Astrocyte (in vitro differentiated cells and primary cell): ENCODE measurements at regions not wholly inside any gene's neighbourhood (a gene's known extent, or its start where the extent isn't known, plus 50 kb on each side); places are given as distances from the start of the nearest gene placed in this dataset.

Experiments
- DNase-seq: peaks from one replicate; pipeline ENCODE4 v3.0.0-alpha.2; 2010; ENCODE audit warnings: low read depth
- FAIRE-seq: peaks from 2 replicates; lab custom pipeline; 2011; peaks lifted over from hg19 to GRCh38; lab: Jason Lieb, UNC
- H2AFZ ChIP-seq: 2 replicates; pipeline ENCODE4 v1.6.0; 2012; ENCODE audit warnings: low read depth, low read length, inconsistent platforms
- H3K27ac ChIP-seq: 2 replicates; pipeline ENCODE4 v1.5.1; 2011; ENCODE audit warnings: low read depth, low read length, inconsistent platforms
- H3K27me3 ChIP-seq: 2 replicates; pipeline ENCODE4 v1.6.0; 2011; ENCODE audit warnings: low read length, inconsistent platforms; ENCODE audit not compliant: insufficient read depth
- H3K36me3 ChIP-seq: 2 replicates; pipeline ENCODE4 v1.5.1; 2011; ENCODE audit warnings: low read length, inconsistent platforms; ENCODE audit not compliant: insufficient read depth
- H3K4me1 ChIP-seq: 2 replicates; pipeline ENCODE4 v1.5.1; 2011; ENCODE audit warnings: low read length, inconsistent platforms; ENCODE audit not compliant: insufficient read depth
- H3K4me2 ChIP-seq: 2 replicates; pipeline ENCODE4 v1.6.0; 2012; ENCODE audit warnings: low read length, inconsistent platforms
- H3K4me3 ChIP-seq: 2 replicates; pipeline ENCODE4 v1.5.1; 2011; ENCODE audit warnings: low read depth, mild to moderate bottlenecking, low read length, inconsistent platforms; ENCODE audit not compliant: insufficient read depth
- H3K79me2 ChIP-seq: 2 replicates; pipeline ENCODE4 v1.6.0; 2012; ENCODE audit warnings: mild to moderate bottlenecking, low read length, inconsistent platforms; ENCODE audit not compliant: insufficient read depth
- H3K9ac ChIP-seq: 2 replicates; pipeline ENCODE4 v1.6.0; 2012; ENCODE audit warnings: mild to moderate bottlenecking, low read length, inconsistent platforms
- H3K9me3 ChIP-seq: 2 replicates; pipeline ENCODE4 v1.5.1; 2012; ENCODE audit warnings: low read depth, mild to moderate bottlenecking, low read length, inconsistent platforms; ENCODE audit not compliant: insufficient read depth
- H4K20me1 ChIP-seq: 2 replicates; pipeline ENCODE4 v1.6.0; 2012; ENCODE audit warnings: low read length, inconsistent platforms; ENCODE audit not compliant: insufficient read depth
- H3K27ac Mint-ChIP-seq: one replicate; pipeline ENCODE4 v1.8.0; 2021; ENCODE audit warnings: mild to moderate bottlenecking, mixed read lengths; ENCODE audit not compliant: unreplicated experiment
- H3K27me3 Mint-ChIP-seq: one replicate; pipeline ENCODE4 v1.8.0; 2021; ENCODE audit warnings: low read depth, mixed read lengths; ENCODE audit not compliant: unreplicated experiment
- H3K36me3 Mint-ChIP-seq: one replicate; pipeline ENCODE4 v1.8.0; 2021; ENCODE audit warnings: low read depth, mixed read lengths; ENCODE audit not compliant: unreplicated experiment
- H3K4me1 Mint-ChIP-seq: one replicate; pipeline ENCODE4 v1.8.0; 2021; ENCODE audit warnings: low read depth, mixed read lengths; ENCODE audit not compliant: unreplicated experiment
- H3K4me3 Mint-ChIP-seq: one replicate; pipeline ENCODE4 v1.8.0; 2021; ENCODE audit warnings: mild to moderate bottlenecking, moderate library complexity, mixed read lengths; ENCODE audit not compliant: unreplicated experiment
- H3K9me3 Mint-ChIP-seq: one replicate; pipeline ENCODE4 v1.8.0; 2021; ENCODE audit warnings: mild to moderate bottlenecking, mixed read lengths; ENCODE audit not compliant: unreplicated experiment
- EZH2 ChIP-seq: IDR thresholded peaks from 2 replicates; pipeline ENCODE4 v1.6.1; 2012; ENCODE audit warnings: mild to moderate bottlenecking, low read length, inconsistent platforms; ENCODE audit not compliant: insufficient read depth
- TF ChIP-seq, protein P1 (sequence below): IDR thresholded peaks from 2 replicates; pipeline ENCODE4 v1.5.1; 2011; ENCODE audit warnings: low read depth, mild to moderate bottlenecking, inconsistent platforms, low read length, moderate library complexity; ENCODE audit not compliant: insufficient read depth

DNA sequence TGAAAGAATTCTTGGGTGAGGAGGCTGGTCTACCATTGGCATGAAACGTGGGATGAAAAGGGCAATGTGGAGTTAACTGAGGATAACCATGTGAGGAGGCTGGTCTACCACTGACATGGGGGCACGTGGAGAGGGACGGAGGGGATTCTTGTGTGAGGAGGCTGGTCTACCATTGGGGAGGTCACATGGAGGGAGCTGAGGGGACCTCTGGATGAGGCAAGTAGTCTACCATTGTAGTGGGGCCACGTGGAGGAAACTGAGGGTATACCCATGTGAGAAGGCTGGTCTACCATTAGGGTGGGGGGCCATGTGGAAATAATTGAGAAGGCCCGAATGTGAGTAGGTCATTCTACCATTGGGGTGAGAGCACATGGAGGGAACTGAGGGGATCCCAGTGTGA lies 154.1 kb downstream of the FBLN2 start:
- Histone ChIP-seq H3K4me2 (no peak overlapping the region), H3K79me2 (no peaks in the 10 kb centered on the region), H3K9me3 (no peaks in the 10 kb centered on the region), H3K27me3 (no peaks in the 10 kb centered on the region), H4K20me1 (no peaks in the 10 kb centered on the region), H3K4me1 (no peaks in the 10 kb centered on the region), H3K27ac (no peak overlapping the region), H3K9ac (no peak overlapping the region), H3K4me3 (no peak overlapping the region), H2AFZ (no peak overlapping the region), H3K36me3 (no peaks in the 10 kb centered on the region)
- peaks cover 54% of the 10 kb centered on the region for H3K27me3 Mint-ChIP-seq
- H3K36me3 Mint-ChIP-seq, result peaks cover 3% of the 10 kb centered on the region
- H3K4me3 Mint-ChIP-seq, result no peak overlapping the region
- TF ChIP-seq, protein P1, sequence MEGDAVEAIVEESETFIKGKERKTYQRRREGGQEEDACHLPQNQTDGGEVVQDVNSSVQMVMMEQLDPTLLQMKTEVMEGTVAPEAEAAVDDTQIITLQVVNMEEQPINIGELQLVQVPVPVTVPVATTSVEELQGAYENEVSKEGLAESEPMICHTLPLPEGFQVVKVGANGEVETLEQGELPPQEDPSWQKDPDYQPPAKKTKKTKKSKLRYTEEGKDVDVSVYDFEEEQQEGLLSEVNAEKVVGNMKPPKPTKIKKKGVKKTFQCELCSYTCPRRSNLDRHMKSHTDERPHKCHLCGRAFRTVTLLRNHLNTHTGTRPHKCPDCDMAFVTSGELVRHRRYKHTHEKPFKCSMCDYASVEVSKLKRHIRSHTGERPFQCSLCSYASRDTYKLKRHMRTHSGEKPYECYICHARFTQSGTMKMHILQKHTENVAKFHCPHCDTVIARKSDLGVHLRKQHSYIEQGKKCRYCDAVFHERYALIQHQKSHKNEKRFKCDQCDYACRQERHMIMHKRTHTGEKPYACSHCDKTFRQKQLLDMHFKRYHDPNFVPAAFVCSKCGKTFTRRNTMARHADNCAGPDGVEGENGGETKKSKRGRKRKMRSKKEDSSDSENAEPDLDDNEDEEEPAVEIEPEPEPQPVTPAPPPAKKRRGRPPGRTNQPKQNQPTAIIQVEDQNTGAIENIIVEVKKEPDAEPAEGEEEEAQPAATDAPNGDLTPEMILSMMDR, result no peak
- no peak for TF ChIP-seq EZH2
- H3K4me1 Mint-ChIP-seq, result no peaks in the 10 kb centered on the region
- peaks cover 33% of the 10 kb centered on the region for H3K9me3 Mint-ChIP-seq
- FAIRE-seq (no peak), DNase-seq (no peak)
- H3K27ac Mint-ChIP-seq, result no peak overlapping the region

DNA sequence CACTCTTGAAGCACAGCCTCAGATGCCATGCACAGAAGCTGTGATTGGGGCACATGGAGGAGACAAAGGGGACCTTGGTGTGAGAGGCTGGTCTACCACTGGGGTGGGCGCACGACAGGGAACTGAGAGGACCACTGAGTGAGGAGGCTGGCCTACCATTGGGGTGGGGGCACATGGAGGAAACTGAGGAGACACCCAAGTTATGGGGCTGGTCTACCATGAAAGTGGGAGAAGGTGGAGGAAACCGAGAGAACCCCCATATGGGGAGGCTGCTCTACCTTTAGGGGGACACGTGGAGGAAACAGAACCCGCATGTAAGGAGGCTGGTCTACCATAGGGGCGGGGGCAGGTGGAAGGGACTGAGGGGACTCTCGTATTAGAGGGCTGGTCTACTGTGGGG lies 153.4 kb downstream of the FBLN2 start:
- H4K20me1 ChIP-seq, result no peaks in the 10 kb centered on the region
- H3K9me3 ChIP-seq, result no peaks in the 10 kb centered on the region
- no peak overlapping the region for H3K4me3 ChIP-seq
- TF ChIP-seq EZH2, result no peak
- TF ChIP-seq, protein P1, result no peak
- Mint-ChIP-seq H3K27ac (no peak overlapping the region), H3K9me3 (peaks cover 26% of the 10 kb centered on the region), H3K4me3 (no peak overlapping the region), H3K27me3 (peaks cover 54% of the 10 kb centered on the region), H3K36me3 (peaks cover 3% of the 10 kb centered on the region), H3K4me1 (no peaks in the 10 kb centered on the region)
- no peaks in the 10 kb centered on the region for H3K36me3 ChIP-seq
- no peak overlapping the region for H2AFZ ChIP-seq
- no peak overlapping the region for H3K27ac ChIP-seq
- no peak overlapping the region for H3K9ac ChIP-seq
- FAIRE-seq (no peak), DNase-seq (no peak)
- no peaks in the 10 kb centered on the region for H3K79me2 ChIP-seq
- H3K27me3 ChIP-seq, result no peaks in the 10 kb centered on the region
- no peaks in the 10 kb centered on the region for H3K4me1 ChIP-seq
- H3K4me2 ChIP-seq, result no peak overlapping the region

DNA sequence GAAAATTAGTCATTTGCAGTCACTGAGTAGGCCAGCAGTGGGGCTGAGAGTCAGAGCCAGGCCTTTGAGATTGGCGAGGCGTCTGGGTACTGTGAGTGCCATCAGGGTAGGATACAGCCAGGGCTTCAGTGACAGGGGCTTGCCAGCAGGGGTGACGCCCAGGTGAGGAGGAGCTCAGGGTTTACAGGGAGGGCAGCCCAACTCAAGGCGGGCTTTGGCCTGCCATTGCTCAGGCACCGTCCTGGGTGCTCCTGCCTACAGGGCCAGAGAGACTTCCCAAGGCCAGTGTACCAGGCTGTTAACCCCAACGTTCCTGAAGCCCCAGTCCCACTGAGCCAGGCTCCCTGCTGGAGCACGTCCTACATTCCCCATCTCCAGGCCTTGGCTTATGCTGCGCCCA lies 152.0 kb downstream of the FBLN2 start:
- no peaks in the 10 kb centered on the region for H3K4me1 ChIP-seq
- Mint-ChIP-seq H3K4me3 (no peak overlapping the region), H3K27me3 (peaks cover 48% of the 10 kb centered on the region), H3K4me1 (no peaks in the 10 kb centered on the region), H3K36me3 (no peaks in the 10 kb centered on the region), H3K9me3 (peaks cover 16% of the 10 kb centered on the region), H3K27ac (no peak overlapping the region)
- no peaks in the 10 kb centered on the region for H3K9me3 ChIP-seq
- no peak overlapping the region for H3K9ac ChIP-seq
- no peaks in the 10 kb centered on the region for H4K20me1 ChIP-seq
- H2AFZ ChIP-seq, result no peak overlapping the region
- H3K79me2 ChIP-seq, result no peaks in the 10 kb centered on the region
- H3K27me3 ChIP-seq, result no peaks in the 10 kb centered on the region
- no peaks in the 10 kb centered on the region for H3K36me3 ChIP-seq
- no peak overlapping the region for H3K4me3 ChIP-seq
- TF ChIP-seq, protein P1, result no peak
- no peak for TF ChIP-seq EZH2
- H3K4me2 ChIP-seq, result no peak overlapping the region
- FAIRE-seq, result no peak
- DNase-seq, result no peak
- H3K27ac ChIP-seq, result no peak overlapping the region
